ENCODE measurements at regions not wholly inside any gene's neighbourhood (a gene's known extent, or its start where the extent isn't known, plus 50 kb on each side); places are given as distances from the start of the nearest gene placed in this dataset.

- TF ChIP-seq CTCF (IDR thresholded peaks at IDR 0.05) (no peak), POLR2A (IDR thresholded peaks at IDR 0.05) (no peak)
Measured at GRCh38 chr10:65166272-65166671, 1645.1 kb downstream of the REEP3 start.

Data from Peyer's patch (tissue), 4 donors.